Naive B cell (primary cell): ENCODE measurements at regions not wholly inside any gene's neighbourhood (a gene's known extent, or its start where the extent isn't known, plus 50 kb on each side); places are given as distances from the start of the nearest gene placed in this dataset.
A peak's percentile ranks its signal among the peaks of the same experiment; 100 is the strongest.

Experiments used
- ATAC-seq, 2 donors: fragments of 150-1000 bp; cut with Tn5 transposase; 2 replicates each; pipeline ENCODE4 v1.10.0; 2021; ENCODE audit warnings: low read depth in 2 of 2, mild to moderate bottlenecking in 2 of 2, moderate library complexity in 2 of 2
- DNase-seq: peaks from one replicate; pipeline ENCODE4 v3.0.0; 2022
- H3K27ac Mint-ChIP-seq, 6 donors: one replicate each; pipeline ENCODE4 v1.8.0; 2020 to 2022; ENCODE audit warnings: mild to moderate bottlenecking in 6 of 6, mixed read lengths in 6 of 6, moderate library complexity in 5 of 6, inconsistent platforms in 2 of 6
- H3K27me3 Mint-ChIP-seq, 3 donors: one replicate each; pipeline ENCODE4 v1.8.0; 2021 to 2022; ENCODE audit warnings: mixed read lengths in 3 of 3, mild to moderate bottlenecking in 1 of 3
- H3K36me3 Mint-ChIP-seq, 2 donors: one replicate each; pipeline ENCODE4 v1.8.0; 2020 to 2022; ENCODE audit warnings: mixed read lengths in 2 of 2, inconsistent platforms in 1 of 2, mild to moderate bottlenecking in 1 of 2
- H3K4me1 Mint-ChIP-seq, 3 donors: one replicate each; pipeline ENCODE4 v1.8.0; 2020 to 2022; ENCODE audit warnings: mixed read lengths in 3 of 3, inconsistent platforms in 1 of 3, mild to moderate bottlenecking in 1 of 3, moderate library complexity in 1 of 3
- H3K4me3 Mint-ChIP-seq, 8 donors: one replicate each; pipeline ENCODE4 v1.8.0; 2020 to 2022; ENCODE audit warnings: mild to moderate bottlenecking in 8 of 8, mixed read lengths in 8 of 8, moderate library complexity in 8 of 8, inconsistent platforms in 2 of 8
- H3K9me3 Mint-ChIP-seq, 7 donors: one replicate each; pipeline ENCODE4 v1.8.0; 2020 to 2022; ENCODE audit warnings: mixed read lengths in 7 of 7, mild to moderate bottlenecking in 5 of 7, inconsistent platforms in 2 of 7, moderate library complexity in 1 of 7

DNA sequence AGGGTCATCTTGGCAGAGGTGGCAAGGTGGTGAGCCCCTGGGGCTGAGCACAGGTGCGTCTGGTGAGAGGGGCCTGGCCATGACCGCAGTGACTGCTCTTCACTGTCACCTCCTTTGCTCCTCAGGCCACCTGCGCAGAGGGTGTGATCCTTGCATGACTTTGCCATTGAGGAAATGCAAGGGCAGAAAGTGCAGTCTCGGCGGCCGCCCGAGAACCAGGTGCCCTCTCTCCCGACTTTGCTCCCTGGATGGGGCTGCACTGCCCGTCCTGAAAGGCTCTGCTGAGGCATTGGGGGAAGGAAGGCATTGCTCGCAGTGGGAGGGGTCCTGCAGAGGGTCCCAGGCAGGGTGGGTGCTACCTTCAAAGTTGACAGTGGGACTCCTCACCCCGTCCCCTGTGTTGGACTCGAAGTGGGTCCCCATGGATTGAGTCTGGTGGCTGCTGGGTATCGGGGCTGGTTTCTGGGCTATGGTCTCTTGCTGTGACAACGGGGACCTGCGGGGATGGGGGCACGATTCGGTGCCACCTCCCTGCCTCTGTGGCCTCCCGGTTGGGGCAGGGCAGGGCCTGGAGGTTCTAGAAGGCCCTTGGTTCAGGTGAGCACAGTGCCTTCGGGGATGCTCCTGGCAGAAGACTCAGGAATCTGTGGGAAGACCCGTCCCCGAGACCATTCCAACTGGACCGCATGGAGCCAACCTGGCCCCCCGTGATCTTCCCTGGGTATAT lies 1239.4 kb downstream of the BRD1 start:
- Mint-ChIP-seq H3K27me3 (no peaks in the 10 kb centered on the region), H3K27ac (no peak overlapping the region), H3K4me3 (no peak overlapping the region)

DNA sequence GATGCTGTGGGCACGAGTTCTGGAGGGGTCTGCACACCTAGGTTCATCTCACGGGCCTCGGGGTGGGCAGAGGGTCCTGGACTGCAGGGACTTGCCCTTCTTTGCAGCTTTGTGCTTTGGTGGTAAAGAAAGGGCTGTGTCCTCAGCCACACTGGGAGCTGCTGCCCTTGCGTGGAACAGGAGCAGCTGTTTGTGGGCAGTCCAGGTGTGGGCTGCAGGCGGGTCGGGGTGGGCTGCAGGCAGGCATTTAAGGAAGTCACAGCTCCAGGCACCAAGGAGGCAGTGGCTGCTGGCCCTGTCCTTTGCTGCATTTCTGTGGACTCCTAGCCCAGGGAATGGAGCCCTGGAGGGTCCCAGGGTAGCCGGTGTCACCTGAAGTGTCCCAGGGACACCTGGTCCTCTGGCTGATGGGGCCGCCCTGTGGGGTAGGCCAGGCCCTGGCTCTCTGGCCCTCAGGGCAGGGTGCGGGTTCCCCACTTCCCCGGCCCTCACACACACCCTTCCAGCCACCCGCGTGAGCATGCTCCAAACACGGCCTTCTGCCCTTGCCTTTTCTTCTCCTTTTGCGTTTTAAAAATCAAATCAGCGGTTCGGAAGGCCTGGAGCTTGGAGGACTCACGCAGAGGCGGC lies 1240.3 kb downstream of the BRD1 start:
- H3K27ac Mint-ChIP-seq, result no peak overlapping the region
- H3K9me3 Mint-ChIP-seq, result no peaks in the 10 kb centered on the region
- ATAC-seq (no peak), DNase-seq (no peak)
- no peaks in the 10 kb centered on the region for H3K4me1 Mint-ChIP-seq
- H3K27me3 Mint-ChIP-seq, result no peaks in the 10 kb centered on the region
- no peak overlapping the region for H3K4me3 Mint-ChIP-seq
- no peaks in the 10 kb centered on the region for H3K36me3 Mint-ChIP-seq

More for the DNA sequence above, 1239.4 kb downstream of the BRD1 start:
- Mint-ChIP-seq H3K4me1 (no peaks in the 10 kb centered on the region), H3K36me3 (no peaks in the 10 kb centered on the region), H3K9me3 (no peaks in the 10 kb centered on the region)
- no peak for DNase-seq
- no peak for ATAC-seq

DNA sequence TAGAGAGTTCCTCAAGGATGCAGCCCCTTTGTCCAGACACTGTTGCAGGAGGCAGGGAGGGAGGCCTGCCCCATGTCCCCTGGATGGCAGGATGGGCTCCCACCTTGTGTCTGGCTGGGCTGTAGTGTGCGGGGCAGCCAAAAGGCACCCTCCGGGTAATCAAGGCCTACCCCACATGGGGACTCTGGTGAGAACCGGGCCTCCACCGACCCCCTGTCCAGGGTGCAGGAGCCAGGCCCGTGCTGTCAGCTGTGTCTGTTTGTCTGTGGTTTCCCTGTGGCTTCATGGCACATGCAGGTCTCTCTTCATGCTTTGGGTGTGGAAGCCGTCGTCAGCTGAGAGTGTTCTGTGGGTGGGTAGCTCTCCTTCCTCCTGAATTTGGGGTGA lies 1240.9 kb downstream of the BRD1 start:
- ATAC-seq (no peak), DNase-seq (no peak)
- no peaks in the 10 kb centered on the region for H3K36me3 Mint-ChIP-seq
- no peak overlapping the region for H3K4me3 Mint-ChIP-seq
- no peaks in the 10 kb centered on the region for H3K27me3 Mint-ChIP-seq
- no peaks in the 10 kb centered on the region for H3K9me3 Mint-ChIP-seq
- H3K4me1 Mint-ChIP-seq, result no peaks in the 10 kb centered on the region
- no peak overlapping the region for H3K27ac Mint-ChIP-seq

DNA sequence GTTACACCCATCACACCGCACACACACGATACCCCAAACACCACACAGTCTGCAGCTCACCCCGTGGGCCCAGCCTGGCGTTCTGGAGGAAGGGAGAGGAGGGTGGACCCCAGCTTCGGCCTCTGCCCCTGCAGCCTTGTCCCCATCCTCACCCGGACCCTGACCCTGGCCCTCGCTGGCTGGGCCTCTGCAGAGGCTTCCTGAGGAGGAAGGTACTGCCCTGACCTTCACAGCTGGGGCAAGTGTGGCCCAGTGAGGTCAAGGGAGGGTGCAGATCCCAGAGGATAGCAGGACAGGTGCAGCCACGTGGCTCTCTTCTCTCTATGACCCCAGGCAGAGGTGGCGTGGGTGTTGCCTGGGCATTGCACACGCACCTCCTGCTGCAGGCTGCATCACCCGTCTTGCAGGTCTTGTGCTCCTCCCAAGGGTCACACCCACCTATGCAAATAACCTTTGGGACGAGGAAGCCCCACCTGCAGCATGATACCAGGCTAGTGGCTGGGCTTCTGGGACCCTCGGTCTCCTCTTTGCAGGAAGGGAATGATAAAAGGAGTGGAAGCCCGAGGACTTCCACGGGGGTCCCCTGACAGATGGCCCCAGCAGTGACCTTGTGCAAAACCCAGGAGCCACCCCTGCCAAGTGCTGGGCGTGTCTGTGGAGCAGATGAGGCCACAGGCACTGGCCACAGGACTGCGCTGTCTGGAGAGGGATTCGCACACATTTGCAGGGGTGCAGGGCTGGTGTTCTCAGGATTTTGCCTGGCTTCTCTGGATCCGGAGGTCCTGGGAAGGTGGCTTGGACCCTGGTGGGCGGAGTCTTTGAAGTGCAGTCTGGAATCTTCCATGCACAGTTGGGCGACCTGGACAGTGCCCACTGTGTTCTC lies 1241.5 kb downstream of the BRD1 start:
- DNase-seq, result no peak
- Mint-ChIP-seq H3K4me3 (no peak overlapping the region), H3K9me3 (no peaks in the 10 kb centered on the region), H3K36me3 (no peaks in the 10 kb centered on the region), H3K27ac (no peak overlapping the region), H3K27me3 (no peaks in the 10 kb centered on the region), H3K4me1 (no peaks in the 10 kb centered on the region)
- no peak for ATAC-seq

DNA sequence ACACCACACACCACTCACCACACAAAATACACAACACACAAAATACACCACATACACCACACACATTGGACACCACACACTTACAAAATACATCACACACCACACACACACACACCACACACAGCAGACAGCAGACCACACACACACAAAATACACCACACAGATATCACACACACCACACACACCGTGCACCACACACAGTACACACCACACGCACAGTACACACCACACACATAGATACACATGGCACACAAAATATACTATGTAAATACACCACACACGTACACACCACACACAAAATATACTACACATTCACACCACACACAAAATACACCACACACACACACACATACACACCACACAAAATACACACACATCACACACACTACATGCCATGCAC lies 1243.5 kb downstream of the BRD1 start:
- H3K9me3 Mint-ChIP-seq, result peaks cover 0 to 2% (median 0%) of the 10 kb centered on the region in 7 donors
- H3K4me1 Mint-ChIP-seq, result no peaks in the 10 kb centered on the region
- H3K27ac Mint-ChIP-seq, result no peak overlapping the region
- peaks cover 0 to 3% (median 1%) of the 10 kb centered on the region in 3 donors for H3K27me3 Mint-ChIP-seq
- no peaks in the 10 kb centered on the region for H3K36me3 Mint-ChIP-seq
- ATAC-seq, result no peak
- DNase-seq, result no peak
- no peak overlapping the region for H3K4me3 Mint-ChIP-seq

DNA sequence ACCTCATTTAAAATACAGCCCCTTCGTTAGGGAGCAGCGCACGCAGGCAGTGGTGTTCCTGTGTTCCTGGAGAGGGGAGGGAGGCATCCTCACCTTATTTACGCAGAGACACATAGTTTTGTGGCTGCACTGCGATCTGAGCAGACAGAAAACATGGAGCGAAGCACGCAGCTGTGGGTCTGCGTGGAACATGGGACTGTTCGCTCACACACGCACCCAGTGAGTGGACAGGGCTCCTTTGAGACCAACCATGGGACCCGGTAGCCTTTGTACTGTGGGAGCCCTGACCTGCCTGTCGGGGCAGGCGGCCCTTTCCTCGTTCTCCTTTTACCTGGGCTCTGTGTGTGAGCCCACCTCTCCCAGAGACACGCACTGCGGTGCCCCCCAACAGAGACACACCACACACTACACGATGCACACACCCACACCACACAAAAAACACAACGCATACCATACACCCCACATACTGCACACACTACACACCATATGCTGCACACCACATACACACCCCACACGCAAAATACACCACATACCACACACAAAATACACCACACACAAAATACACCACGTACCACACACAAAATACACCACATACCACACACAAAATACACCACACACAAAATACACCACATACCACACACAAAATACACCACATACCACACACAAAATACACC lies 1245.7 kb downstream of the BRD1 start:
- ATAC-seq (no peak), DNase-seq (no peak)
- H3K9me3 Mint-ChIP-seq, result peaks cover 0 to 4% (median 0%) of the 10 kb centered on the region in 7 donors
- H3K4me1 Mint-ChIP-seq, result no peaks in the 10 kb centered on the region
- peaks cover 8 to 24% (median 14%) of the 10 kb centered on the region in 3 donors for H3K27me3 Mint-ChIP-seq
- no peak overlapping the region for H3K27ac Mint-ChIP-seq
- no peak overlapping the region for H3K4me3 Mint-ChIP-seq
- H3K36me3 Mint-ChIP-seq, result no peaks in the 10 kb centered on the region

DNA sequence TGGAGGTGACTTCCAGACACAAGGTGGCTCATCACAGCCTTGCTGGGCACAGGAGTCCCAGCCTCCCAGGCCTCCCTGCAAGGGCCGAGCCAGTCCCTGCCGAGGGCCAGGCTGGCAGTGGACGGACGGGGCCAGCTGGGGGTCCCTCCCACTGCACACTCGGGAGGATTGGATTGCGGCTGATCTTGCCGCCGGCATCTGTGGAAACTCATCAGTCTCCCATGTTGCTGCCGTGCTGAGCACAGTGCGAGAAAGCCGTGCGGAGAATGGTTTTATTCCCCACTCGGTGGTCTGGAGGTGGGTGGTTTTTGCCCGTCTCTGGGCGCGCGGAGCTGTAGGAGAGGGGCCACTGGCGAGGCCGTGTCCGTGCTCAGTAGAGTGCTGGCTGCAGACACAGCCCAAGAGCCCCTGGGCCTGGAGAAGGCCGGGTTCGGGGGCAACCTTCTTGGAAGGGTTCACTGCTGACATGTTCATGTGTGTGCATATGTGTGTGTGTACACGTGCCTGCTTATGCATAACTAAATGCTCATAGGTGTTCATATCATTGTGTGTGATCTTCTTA lies 1246.4 kb downstream of the BRD1 start:
- ATAC-seq (no peak), DNase-seq (no peak)
- H3K27me3 Mint-ChIP-seq, result peaks cover 8 to 24% (median 14%) of the 10 kb centered on the region in 3 donors
- no peaks in the 10 kb centered on the region for H3K4me1 Mint-ChIP-seq
- H3K27ac Mint-ChIP-seq, result no peak overlapping the region
- no peaks in the 10 kb centered on the region for H3K36me3 Mint-ChIP-seq
- no peak overlapping the region for H3K4me3 Mint-ChIP-seq
- peaks cover 0 to 4% (median 0%) of the 10 kb centered on the region in 7 donors for H3K9me3 Mint-ChIP-seq

DNA sequence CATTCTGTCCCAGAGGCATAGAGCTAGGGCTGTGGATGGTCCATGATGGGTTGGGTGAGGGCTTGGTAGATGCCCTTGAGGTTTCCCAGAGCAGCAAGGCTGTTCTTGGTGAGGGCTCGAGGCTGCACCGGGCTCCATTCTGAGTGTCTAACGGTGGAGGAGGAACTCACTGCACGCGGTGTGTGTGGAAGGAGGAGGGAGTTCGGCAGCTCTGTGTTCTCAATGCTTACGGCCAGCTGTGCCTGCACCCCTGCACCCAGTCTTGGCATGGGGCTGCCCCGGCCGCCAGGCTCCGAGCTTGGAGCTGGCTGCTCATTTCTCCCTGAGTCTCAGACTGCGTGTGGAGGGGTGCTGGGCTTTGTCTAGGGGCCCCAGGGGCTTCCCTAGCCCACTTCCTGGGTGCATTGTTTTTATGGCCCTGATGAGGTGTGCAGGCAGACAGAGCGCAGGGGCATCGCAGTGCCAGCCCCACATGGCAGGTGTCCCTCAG lies 1247.1 kb downstream of the BRD1 start:
- Mint-ChIP-seq H3K9me3 (peaks cover 0 to 4% (median 0%) of the 10 kb centered on the region in 7 donors), H3K4me1 (no peaks in the 10 kb centered on the region), H3K4me3 (no peak overlapping the region), H3K27me3 (peaks cover 8 to 24% (median 14%) of the 10 kb centered on the region in 3 donors), H3K36me3 (no peaks in the 10 kb centered on the region), H3K27ac (no peak overlapping the region)
- DNase-seq (no peak), ATAC-seq (no peak)

DNA sequence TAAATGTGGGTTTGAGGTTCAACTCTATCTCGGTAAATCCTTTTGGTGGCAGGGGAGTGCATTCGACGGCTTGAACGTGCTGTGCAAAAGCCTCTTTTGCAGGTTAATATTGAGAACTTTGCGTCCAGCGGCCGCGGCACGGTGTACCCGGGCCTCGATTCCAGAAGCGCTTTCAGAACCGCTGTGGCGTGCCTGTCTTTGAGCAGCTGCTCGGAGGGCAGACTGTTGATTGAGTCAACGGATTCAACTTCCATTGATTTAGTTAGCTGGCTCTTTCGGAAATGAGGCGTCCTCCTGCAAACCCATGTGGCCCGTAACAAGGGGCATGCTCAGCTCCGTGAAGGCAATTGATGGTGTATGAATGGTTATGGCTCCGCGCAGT lies 1247.8 kb downstream of the BRD1 start:
- peaks cover 8 to 25% (median 16%) of the 10 kb centered on the region in 3 donors for H3K27me3 Mint-ChIP-seq
- DNase-seq (no peak), ATAC-seq (no peak)
- peaks cover 0 to under 1% (median 0%) of the 10 kb centered on the region in 3 donors for H3K4me1 Mint-ChIP-seq
- peaks cover 0 to 4% (median 0%) of the 10 kb centered on the region in 7 donors for H3K9me3 Mint-ChIP-seq
- peaks cover 0 to 2% of the 10 kb centered on the region in 2 donors for H3K36me3 Mint-ChIP-seq
- no peak overlapping the region for H3K27ac Mint-ChIP-seq
- H3K4me3 Mint-ChIP-seq, result no peak overlapping the region

DNA sequence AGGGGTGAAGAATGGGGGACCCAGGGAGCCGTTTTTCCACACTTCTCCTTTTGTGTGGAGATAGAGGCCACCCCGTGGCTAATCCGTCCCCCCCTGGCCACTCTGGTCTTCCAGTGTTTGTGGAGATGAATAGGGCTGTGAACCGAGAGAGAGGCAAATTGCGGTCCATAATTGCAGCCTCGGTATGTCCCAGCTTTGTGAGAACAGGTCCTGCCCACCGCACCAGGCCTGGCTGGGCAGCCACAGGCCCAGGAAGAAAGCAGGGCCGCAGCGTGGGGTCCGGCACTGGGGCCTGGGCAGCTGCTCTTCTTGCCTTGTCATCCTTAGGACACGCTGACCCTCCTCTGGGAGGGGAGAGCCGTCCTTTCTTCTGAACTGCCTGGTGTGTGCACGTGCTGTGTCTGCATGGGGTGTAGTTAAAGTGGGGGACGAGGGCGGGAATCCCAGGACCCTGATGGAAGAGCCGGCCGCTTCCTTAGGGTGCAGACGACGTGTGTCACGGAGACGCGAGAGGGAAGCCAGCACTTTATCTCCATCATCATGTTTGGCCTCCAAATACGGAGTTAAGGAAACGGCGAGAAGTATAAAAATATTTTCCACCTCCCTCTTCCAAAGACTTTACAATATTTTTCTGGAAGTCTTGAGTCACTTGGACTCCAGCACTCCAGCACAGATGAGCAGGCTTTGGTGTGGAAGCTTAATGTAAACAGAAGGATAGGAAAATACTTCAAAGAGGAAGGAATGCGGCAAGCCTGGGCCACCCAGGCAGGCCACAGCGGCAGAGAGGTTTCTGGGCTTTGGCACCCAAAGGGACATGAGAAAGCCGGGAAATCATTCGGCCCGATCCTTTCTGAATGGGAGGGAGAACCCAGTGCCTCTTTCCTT lies 1248.4 kb downstream of the BRD1 start:
- H3K4me1 Mint-ChIP-seq, result peaks cover 0 to 5% (median 4%) of the 10 kb centered on the region in 3 donors
- no peak overlapping the region for H3K4me3 Mint-ChIP-seq
- H3K27me3 Mint-ChIP-seq, result peaks cover 13 to 32% (median 23%) of the 10 kb centered on the region in 3 donors
- peaks cover 0 to 4% (median 0%) of the 10 kb centered on the region in 7 donors for H3K9me3 Mint-ChIP-seq
- DNase-seq, result no peak
- no peak for ATAC-seq
- peaks cover 0 to 7% of the 10 kb centered on the region in 2 donors for H3K36me3 Mint-ChIP-seq
- no peak overlapping the region for H3K27ac Mint-ChIP-seq

DNA sequence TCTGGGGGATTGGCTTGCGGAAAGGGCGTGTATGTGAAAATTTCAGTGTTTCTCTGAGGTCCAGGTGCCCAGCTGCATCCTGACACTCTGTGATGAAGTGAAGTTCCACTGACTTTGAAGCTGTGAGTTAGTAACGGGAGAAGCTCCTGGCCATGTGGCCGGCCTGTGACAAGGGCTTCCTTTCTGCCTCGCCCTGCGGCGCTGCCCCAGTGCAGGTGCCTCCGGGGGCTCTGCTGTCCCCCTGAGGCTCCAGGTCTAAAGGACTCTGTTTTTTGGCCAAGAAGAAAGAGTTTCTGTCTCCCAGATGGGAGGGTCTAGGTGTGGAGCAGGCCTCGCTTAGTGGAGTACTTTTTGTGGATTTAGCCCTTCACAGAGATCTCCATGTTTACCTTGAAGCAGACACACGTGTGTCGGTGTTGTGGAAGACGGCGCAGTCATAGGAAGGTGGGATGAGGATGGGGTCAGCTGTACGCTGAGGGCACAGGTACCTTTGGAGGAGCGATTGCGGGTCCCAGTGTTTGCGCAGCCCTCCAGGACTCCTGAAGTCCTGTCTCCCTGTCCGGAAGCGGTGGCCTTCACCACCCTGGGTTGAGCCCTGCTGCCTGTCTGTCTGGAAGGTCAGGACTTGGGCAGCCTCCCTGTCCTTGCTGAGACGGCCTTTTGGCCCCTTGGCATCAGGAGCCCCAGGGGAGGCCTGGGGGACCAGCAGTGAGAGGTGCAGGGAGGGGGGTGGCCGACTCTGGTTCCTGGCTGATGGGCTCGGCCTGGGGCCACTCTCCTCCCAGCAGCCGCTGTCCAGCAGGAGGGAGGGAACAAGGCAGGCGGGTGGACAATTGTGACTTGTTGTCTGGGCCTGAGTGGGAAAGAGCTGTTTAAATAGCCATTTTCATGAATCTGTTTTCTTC lies 1249.3 kb downstream of the BRD1 start:
- H3K4me3 Mint-ChIP-seq, result peak overlapping the region in 3 of 8 donors; percentile 36 to 76 (median 56)
- no peak for DNase-seq
- peaks cover 0 to 5% (median 4%) of the 10 kb centered on the region in 3 donors for H3K4me1 Mint-ChIP-seq
- peaks cover 21 to 41% (median 32%) of the 10 kb centered on the region in 3 donors for H3K27me3 Mint-ChIP-seq
- H3K36me3 Mint-ChIP-seq, result peaks cover 0 to 13% of the 10 kb centered on the region in 2 donors
- ATAC-seq, result no peak
- H3K9me3 Mint-ChIP-seq, result peaks cover 0 to 7% (median 2%) of the 10 kb centered on the region in 7 donors
- no peak overlapping the region for H3K27ac Mint-ChIP-seq
